ENCODE measurements at regions not wholly inside any gene's neighbourhood (a gene's known extent, or its start where the extent isn't known, plus 50 kb on each side); places are given as distances from the start of the nearest gene placed in this dataset.

DNA sequence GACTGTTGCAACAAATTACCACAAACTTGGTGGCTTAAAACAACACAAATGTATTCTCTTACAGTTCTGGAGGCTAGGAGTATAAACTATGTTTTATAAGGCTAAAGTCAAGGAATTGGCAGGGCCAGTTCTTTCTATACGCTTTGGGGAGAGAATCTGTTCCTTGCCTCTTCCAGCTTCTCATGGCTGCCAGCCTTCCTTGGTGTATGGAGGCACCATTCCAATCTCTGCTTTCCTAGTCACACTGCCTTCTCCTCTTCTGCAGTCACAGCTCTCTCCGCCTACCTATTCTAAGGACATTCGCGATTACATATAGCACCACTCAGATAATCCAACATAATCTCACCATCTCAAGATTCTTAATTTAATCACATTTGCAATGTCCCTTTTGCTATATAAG is 140.4 kb upstream of the GNAO1 start:
- Histone ChIP-seq H3K27me3 (ENCODE audit: control insufficient read depth in 1 of 2, insufficient read depth in 2 of 2, low read length in 2 of 2) (peaks cover 3 to 5% of the 10 kb centered on the region in 2 experiments), H3K4me3 (ENCODE audit: low read length) (no peak overlapping the region), H3K4me1 (ENCODE audit: insufficient read depth, low read length) (no peaks in the 10 kb centered on the region), H3K36me3 (ENCODE audit: insufficient read depth, low read length) (no peaks in the 10 kb centered on the region), H3K9me3 (ENCODE audit: control insufficient read depth in 1 of 2, insufficient read depth in 1 of 2, low read length in 2 of 2) (no peaks in the 10 kb centered on the region), H3K27ac (ENCODE audit: low read depth in 1 of 2, low read length in 2 of 2) (no peak overlapping the region)
- Mint-ChIP-seq H3K36me3 (ENCODE audit: low read depth) (no peaks in the 10 kb centered on the region), H3K27me3 (peaks cover 12% of the 10 kb centered on the region), H3K4me1 (ENCODE audit: low read depth) (no peaks in the 10 kb centered on the region), H3K4me3 (no peak overlapping the region), H3K9me3 (no peaks in the 10 kb centered on the region), H3K27ac (no peak overlapping the region)
- intact Hi-C loops (cut with DNase I, micrococcal nuclease), result no loop called here
- POLR2A ChIA-PET, result interaction anchor here (0.8 kb wide), 1 partner anchor 67 kb away, joined by 3 read pairs; no protein-coding TSS in a partner anchor
- TF ChIP-seq, protein P1, sequence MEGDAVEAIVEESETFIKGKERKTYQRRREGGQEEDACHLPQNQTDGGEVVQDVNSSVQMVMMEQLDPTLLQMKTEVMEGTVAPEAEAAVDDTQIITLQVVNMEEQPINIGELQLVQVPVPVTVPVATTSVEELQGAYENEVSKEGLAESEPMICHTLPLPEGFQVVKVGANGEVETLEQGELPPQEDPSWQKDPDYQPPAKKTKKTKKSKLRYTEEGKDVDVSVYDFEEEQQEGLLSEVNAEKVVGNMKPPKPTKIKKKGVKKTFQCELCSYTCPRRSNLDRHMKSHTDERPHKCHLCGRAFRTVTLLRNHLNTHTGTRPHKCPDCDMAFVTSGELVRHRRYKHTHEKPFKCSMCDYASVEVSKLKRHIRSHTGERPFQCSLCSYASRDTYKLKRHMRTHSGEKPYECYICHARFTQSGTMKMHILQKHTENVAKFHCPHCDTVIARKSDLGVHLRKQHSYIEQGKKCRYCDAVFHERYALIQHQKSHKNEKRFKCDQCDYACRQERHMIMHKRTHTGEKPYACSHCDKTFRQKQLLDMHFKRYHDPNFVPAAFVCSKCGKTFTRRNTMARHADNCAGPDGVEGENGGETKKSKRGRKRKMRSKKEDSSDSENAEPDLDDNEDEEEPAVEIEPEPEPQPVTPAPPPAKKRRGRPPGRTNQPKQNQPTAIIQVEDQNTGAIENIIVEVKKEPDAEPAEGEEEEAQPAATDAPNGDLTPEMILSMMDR (IDR thresholded peaks at IDR 0.05), result no peak
- CTCF ChIA-PET, result no interaction called here
- ATAC-seq (ENCODE audit: poor library complexity) (no peak), DNase-seq (no peak)

DNA sequence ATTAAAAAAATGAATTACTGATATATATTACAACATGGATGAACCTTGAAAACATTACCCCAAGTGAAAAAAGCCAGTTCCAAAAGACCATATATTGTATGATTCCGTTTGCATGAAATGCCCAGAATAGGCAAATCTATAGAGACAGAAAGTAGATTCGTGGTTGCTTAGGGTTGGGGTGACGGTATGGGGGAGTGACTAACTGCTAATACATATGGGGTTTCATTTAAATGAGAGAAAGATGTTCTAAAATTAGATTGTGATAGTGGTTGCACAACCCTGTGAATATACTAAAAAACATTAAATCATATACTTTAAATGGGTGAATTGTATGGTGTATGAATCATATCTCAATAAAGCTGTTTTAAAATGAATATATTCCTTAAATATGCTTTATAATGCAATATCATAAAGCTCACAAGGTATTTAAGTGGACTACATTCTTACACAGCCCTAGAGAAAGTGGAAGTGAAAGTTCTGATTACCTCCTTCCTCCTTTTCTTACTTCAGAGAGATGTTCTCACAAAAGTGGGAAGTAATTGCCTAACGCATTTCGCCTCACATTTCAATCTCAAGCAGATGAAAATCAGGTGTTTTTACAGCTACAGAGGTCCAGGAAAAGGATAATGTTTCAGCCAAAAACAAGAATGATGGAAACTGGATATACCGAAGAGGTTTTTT is 142.7 kb upstream of the GNAO1 start:
- H3K9me3 ChIP-seq (ENCODE audit: control insufficient read depth in 1 of 2, insufficient read depth in 1 of 2, low read length in 2 of 2), result no peaks in the 10 kb centered on the region
- no peaks in the 10 kb centered on the region for H3K4me1 ChIP-seq (ENCODE audit: insufficient read depth, low read length)
- H3K4me3 Mint-ChIP-seq, result no peak overlapping the region
- POLR2A ChIA-PET, result no interaction called here
- H3K27ac Mint-ChIP-seq, result no peak overlapping the region
- no peak overlapping the region for H3K4me3 ChIP-seq (ENCODE audit: low read length)
- DNase-seq, result peak in 3 of 14 experiments; percentile 24 to 45 (median 42)
- intact Hi-C loops (cut with DNase I, micrococcal nuclease), result no loop called here
- no peak for ATAC-seq (ENCODE audit: poor library complexity)
- H3K36me3 ChIP-seq (ENCODE audit: insufficient read depth, low read length), result no peaks in the 10 kb centered on the region
- no peaks in the 10 kb centered on the region for H3K36me3 Mint-ChIP-seq (ENCODE audit: low read depth)
- CTCF ChIA-PET, result no interaction called here
- no peaks in the 10 kb centered on the region for H3K4me1 Mint-ChIP-seq (ENCODE audit: low read depth)
- TF ChIP-seq, protein P1 (IDR thresholded peaks at IDR 0.05), result no peak
- peaks cover 3 to 5% of the 10 kb centered on the region in 2 experiments for H3K27me3 ChIP-seq (ENCODE audit: control insufficient read depth in 1 of 2, insufficient read depth in 2 of 2, low read length in 2 of 2)
- peaks cover 12% of the 10 kb centered on the region for H3K27me3 Mint-ChIP-seq
- no peak overlapping the region for H3K27ac ChIP-seq (ENCODE audit: low read depth in 1 of 2, low read length in 2 of 2)
- H3K9me3 Mint-ChIP-seq, result no peaks in the 10 kb centered on the region

DNA sequence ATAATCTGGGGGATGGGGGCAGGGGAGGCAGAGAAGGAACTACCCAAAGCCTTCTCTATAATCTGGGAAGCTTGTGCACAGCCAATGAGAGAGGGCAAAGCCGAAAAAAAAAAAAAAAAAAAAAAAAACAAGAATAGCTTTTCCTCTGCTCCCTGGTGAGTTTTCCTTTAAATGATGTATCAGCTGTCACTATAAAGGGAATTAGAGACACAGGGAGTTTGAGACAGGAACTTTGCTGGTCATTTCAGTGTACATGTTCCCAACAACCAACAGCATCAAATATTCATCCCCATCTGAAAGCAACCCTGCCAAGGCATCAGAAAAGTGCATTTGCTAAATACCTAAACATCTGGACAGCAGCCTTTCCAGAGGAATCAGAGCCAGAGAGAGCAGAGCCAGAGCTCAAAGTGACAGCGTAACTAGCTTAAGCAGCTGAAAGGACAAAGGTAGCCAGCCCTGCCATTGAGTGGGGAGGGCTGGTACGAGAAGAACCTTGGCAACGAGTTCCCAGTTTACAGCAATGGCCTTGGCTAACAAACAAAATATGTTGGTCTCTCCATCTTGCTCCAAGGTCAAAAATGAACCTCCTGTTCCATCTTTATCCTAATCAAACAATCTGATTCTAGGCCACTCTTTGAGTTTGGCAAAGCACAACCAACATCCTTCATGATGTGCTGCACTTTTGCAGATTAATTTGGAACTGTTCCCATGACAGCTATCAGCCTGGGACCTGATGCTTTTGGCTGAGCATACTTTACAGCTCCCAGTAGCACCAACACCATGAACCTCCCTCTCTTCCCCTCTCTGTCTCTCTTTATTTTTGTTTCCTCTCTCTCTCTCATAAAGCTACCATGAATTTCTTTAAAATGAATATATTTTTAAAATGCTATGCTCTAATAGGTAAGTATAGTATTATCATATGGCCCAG is 143.7 kb upstream of the GNAO1 start:
- H3K4me1 Mint-ChIP-seq (ENCODE audit: low read depth), result no peaks in the 10 kb centered on the region
- CTCF ChIA-PET, result no interaction called here
- no peaks in the 10 kb centered on the region for H3K4me1 ChIP-seq (ENCODE audit: insufficient read depth, low read length)
- no peaks in the 10 kb centered on the region for H3K36me3 ChIP-seq (ENCODE audit: insufficient read depth, low read length)
- H3K27me3 ChIP-seq (ENCODE audit: control insufficient read depth in 1 of 2, insufficient read depth in 2 of 2, low read length in 2 of 2), result peaks cover 3 to 5% of the 10 kb centered on the region in 2 experiments
- POLR2A ChIA-PET, result no interaction called here
- no peak overlapping the region for H3K27ac ChIP-seq (ENCODE audit: low read depth in 1 of 2, low read length in 2 of 2)
- TF ChIP-seq, protein P1 (IDR thresholded peaks at IDR 0.05), result no peak
- no peaks in the 10 kb centered on the region for H3K9me3 ChIP-seq (ENCODE audit: control insufficient read depth in 1 of 2, insufficient read depth in 1 of 2, low read length in 2 of 2)
- no peak overlapping the region for H3K4me3 ChIP-seq (ENCODE audit: low read length)
- H3K4me3 Mint-ChIP-seq, result no peak overlapping the region
- DNase-seq (no peak), ATAC-seq (ENCODE audit: poor library complexity) (no peak)
- no peaks in the 10 kb centered on the region for H3K9me3 Mint-ChIP-seq
- intact Hi-C loops (cut with DNase I, micrococcal nuclease), result no loop called here
- H3K36me3 Mint-ChIP-seq (ENCODE audit: low read depth), result no peaks in the 10 kb centered on the region
- peaks cover 16% of the 10 kb centered on the region for H3K27me3 Mint-ChIP-seq
- H3K27ac Mint-ChIP-seq, result no peak overlapping the region

Measured in CD4-positive, alpha-beta T cell (primary cell).